Naive B cell (primary cell): ENCODE measurements at regions not wholly inside any gene's neighbourhood (a gene's known extent, or its start where the extent isn't known, plus 50 kb on each side); places are given as distances from the start of the nearest gene placed in this dataset.
"Not testable (repeated sequence)": the region's sequence is repeated elsewhere in the genome, so short reads cannot be mapped to it uniquely, and the experiment has no call there.

Source experiments
- ATAC-seq, 2 donors: fragments of 150-1000 bp; cut with Tn5 transposase; 2 replicates each; pipeline ENCODE4 v1.10.0; 2021; ENCODE audit warnings: low read depth in 2 of 2, mild to moderate bottlenecking in 2 of 2, moderate library complexity in 2 of 2
- DNase-seq: peaks from one replicate; pipeline ENCODE4 v3.0.0; 2022
- H3K27ac Mint-ChIP-seq, 6 donors: one replicate each; pipeline ENCODE4 v1.8.0; 2020 to 2022; ENCODE audit warnings: mild to moderate bottlenecking in 6 of 6, mixed read lengths in 6 of 6, moderate library complexity in 5 of 6, inconsistent platforms in 2 of 6
- H3K27me3 Mint-ChIP-seq, 3 donors: one replicate each; pipeline ENCODE4 v1.8.0; 2021 to 2022; ENCODE audit warnings: mixed read lengths in 3 of 3, mild to moderate bottlenecking in 1 of 3
- H3K36me3 Mint-ChIP-seq, 2 donors: one replicate each; pipeline ENCODE4 v1.8.0; 2020 to 2022; ENCODE audit warnings: mixed read lengths in 2 of 2, inconsistent platforms in 1 of 2, mild to moderate bottlenecking in 1 of 2
- H3K4me1 Mint-ChIP-seq, 3 donors: one replicate each; pipeline ENCODE4 v1.8.0; 2020 to 2022; ENCODE audit warnings: mixed read lengths in 3 of 3, inconsistent platforms in 1 of 3, mild to moderate bottlenecking in 1 of 3, moderate library complexity in 1 of 3
- H3K4me3 Mint-ChIP-seq, 8 donors: one replicate each; pipeline ENCODE4 v1.8.0; 2020 to 2022; ENCODE audit warnings: mild to moderate bottlenecking in 8 of 8, mixed read lengths in 8 of 8, moderate library complexity in 8 of 8, inconsistent platforms in 2 of 8
- H3K9me3 Mint-ChIP-seq, 7 donors: one replicate each; pipeline ENCODE4 v1.8.0; 2020 to 2022; ENCODE audit warnings: mixed read lengths in 7 of 7, mild to moderate bottlenecking in 5 of 7, inconsistent platforms in 2 of 7, moderate library complexity in 1 of 7

- Mint-ChIP-seq H3K27ac (no peak overlapping the region), H3K4me3 (no peak overlapping the region), H3K36me3 (no peaks in the 10 kb centered on the region), H3K27me3 (no peaks in the 10 kb centered on the region), H3K9me3 (peaks cover 0 to 7% (median 4%) of the 10 kb centered on the region in 7 donors), H3K4me1 (no peaks in the 10 kb centered on the region)
- no peak for DNase-seq
- no peak for ATAC-seq
These were observed 685.6 kb downstream of the EFNA5 start for GRCh38 chr5:106985174-106985573.

GRCh38 chr5:106979178-106979577, 691.6 kb downstream of the EFNA5 start:
- not testable (repeated sequence) for ATAC-seq, H3K4me3 Mint-ChIP-seq, H3K4me1 Mint-ChIP-seq, H3K27me3 Mint-ChIP-seq, H3K36me3 Mint-ChIP-seq, DNase-seq, H3K27ac Mint-ChIP-seq
- H3K9me3 Mint-ChIP-seq = peaks cover 0 to 10% (median 4%) of the 10 kb centered on the region in 7 donors

DNA sequence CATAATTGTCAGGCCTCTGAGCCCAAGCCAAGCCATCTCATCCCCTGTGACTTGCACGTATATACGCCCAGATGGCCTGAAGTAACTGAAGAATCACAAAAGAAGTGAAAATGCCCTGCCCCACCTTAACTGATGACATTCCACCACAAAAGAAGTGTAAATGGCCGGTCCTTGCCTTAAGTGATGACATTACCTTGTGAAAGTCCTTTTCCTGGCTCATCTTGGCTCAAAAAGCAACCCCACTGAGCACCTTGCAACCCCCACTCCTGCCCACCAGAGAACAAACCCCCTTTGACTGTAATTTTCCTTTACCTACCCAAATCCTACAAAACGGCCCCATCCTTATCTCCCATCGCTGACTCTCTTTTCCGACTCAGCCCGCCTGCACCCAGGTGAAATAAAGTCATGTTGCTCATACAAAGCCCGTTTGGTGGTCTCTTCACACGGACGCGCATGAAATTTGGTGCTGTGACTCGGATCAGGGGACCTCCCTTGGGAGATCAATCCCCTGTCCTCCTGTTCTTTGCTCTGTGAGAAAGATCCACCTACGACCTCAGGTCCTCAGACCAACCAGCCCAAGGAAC, 692.1 kb downstream of the EFNA5 start:
- Mint-ChIP-seq H3K9me3 (peaks cover 0 to 10% (median 2%) of the 10 kb centered on the region in 7 donors), H3K4me3 (peak overlapping the region in 1 of 8 donors; percentile 54)
- ATAC-seq, DNase-seq, H3K4me1 Mint-ChIP-seq, H3K27me3 Mint-ChIP-seq, H3K27ac Mint-ChIP-seq, H3K36me3 Mint-ChIP-seq: not testable (repeated sequence)

- Mint-ChIP-seq H3K27ac (no peak overlapping the region), H3K36me3 (no peaks in the 10 kb centered on the region), H3K9me3 (peaks cover 0 to 7% (median 2%) of the 10 kb centered on the region in 7 donors), H3K4me1 (no peaks in the 10 kb centered on the region), H3K27me3 (no peaks in the 10 kb centered on the region), H3K4me3 (no peak overlapping the region)
- ATAC-seq (no peak), DNase-seq (no peak)
These were observed 694.4 kb downstream of the EFNA5 start for GRCh38 chr5:106976363-106976762.

DNA sequence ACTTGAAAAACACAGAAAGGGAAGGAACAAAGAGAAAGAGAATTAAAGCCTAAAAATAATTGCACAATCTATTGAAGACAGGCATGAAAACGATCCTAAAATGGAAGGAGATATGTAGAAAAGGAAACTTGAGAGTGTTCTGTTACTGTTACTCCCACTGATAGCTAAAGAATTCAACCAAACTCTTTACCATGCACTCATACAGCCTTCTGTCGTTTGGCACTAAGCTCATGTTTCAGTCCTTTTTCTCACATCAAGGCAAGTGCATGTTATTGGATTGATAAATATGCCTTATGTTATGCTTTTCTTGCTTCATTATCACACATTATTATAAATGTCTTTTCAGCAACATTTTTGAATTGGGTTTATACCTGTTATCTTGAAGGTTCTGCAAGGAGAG, 696.5 kb downstream of the EFNA5 start:
- DNase-seq = no peak
- Mint-ChIP-seq H3K27ac (no peak overlapping the region), H3K27me3 (no peaks in the 10 kb centered on the region)

GRCh38 chr5:106966686-106967315, 703.9 kb downstream of the EFNA5 start:
- no peak overlapping the region for H3K27ac Mint-ChIP-seq
- H3K9me3 Mint-ChIP-seq = peaks cover 0 to 10% (median 5%) of the 10 kb centered on the region in 7 donors
- H3K4me3 Mint-ChIP-seq = no peak overlapping the region
- H3K27me3 Mint-ChIP-seq = no peaks in the 10 kb centered on the region
- ATAC-seq (no peak), DNase-seq (no peak)
- H3K4me1 Mint-ChIP-seq = no peaks in the 10 kb centered on the region
- no peaks in the 10 kb centered on the region for H3K36me3 Mint-ChIP-seq

More for the DNA sequence above, 696.5 kb downstream of the EFNA5 start:
- Mint-ChIP-seq H3K4me1 (no peaks in the 10 kb centered on the region), H3K36me3 (no peaks in the 10 kb centered on the region), H3K9me3 (no peaks in the 10 kb centered on the region), H3K4me3 (no peak overlapping the region)
- no peak for ATAC-seq

- H3K4me3 Mint-ChIP-seq = no peak overlapping the region
- peaks cover 0 to 10% (median 5%) of the 10 kb centered on the region in 7 donors for H3K9me3 Mint-ChIP-seq
- no peaks in the 10 kb centered on the region for H3K27me3 Mint-ChIP-seq
- no peak for DNase-seq
- ATAC-seq = no peak
- H3K4me1 Mint-ChIP-seq = no peaks in the 10 kb centered on the region
- no peaks in the 10 kb centered on the region for H3K36me3 Mint-ChIP-seq
- H3K27ac Mint-ChIP-seq = no peak overlapping the region
These were observed 706.6 kb downstream of the EFNA5 start for GRCh38 chr5:106964132-106964531.

- H3K27me3 Mint-ChIP-seq = no peaks in the 10 kb centered on the region
- no peak overlapping the region for H3K27ac Mint-ChIP-seq
- DNase-seq (no peak), ATAC-seq (no peak)
- H3K4me1 Mint-ChIP-seq = no peaks in the 10 kb centered on the region
- no peaks in the 10 kb centered on the region for H3K36me3 Mint-ChIP-seq
- no peak overlapping the region for H3K4me3 Mint-ChIP-seq
- peaks cover 0 to 10% (median 5%) of the 10 kb centered on the region in 7 donors for H3K9me3 Mint-ChIP-seq
These were observed 707.1 kb downstream of the EFNA5 start for GRCh38 chr5:106963630-106964029.

GRCh38 chr5:106962464-106963230, 708.1 kb downstream of the EFNA5 start:
- Mint-ChIP-seq H3K27me3 (no peaks in the 10 kb centered on the region), H3K9me3 (peaks cover 0 to 10% (median 4%) of the 10 kb centered on the region in 7 donors), H3K4me3 (no peak overlapping the region), H3K27ac (no peak overlapping the region), H3K36me3 (no peaks in the 10 kb centered on the region), H3K4me1 (no peaks in the 10 kb centered on the region)
- ATAC-seq = no peak
- no peak for DNase-seq

GRCh38 chr5:106959387-106959786, 711.4 kb downstream of the EFNA5 start:
- no peak for DNase-seq
- no peak overlapping the region for H3K4me3 Mint-ChIP-seq
- H3K27me3 Mint-ChIP-seq = no peaks in the 10 kb centered on the region
- no peaks in the 10 kb centered on the region for H3K36me3 Mint-ChIP-seq
- peaks cover 0 to 10% (median 2%) of the 10 kb centered on the region in 7 donors for H3K9me3 Mint-ChIP-seq
- H3K27ac Mint-ChIP-seq = no peak overlapping the region
- no peak for ATAC-seq
- no peaks in the 10 kb centered on the region for H3K4me1 Mint-ChIP-seq

GRCh38 chr5:106957336-106957735, 713.4 kb downstream of the EFNA5 start:
- DNase-seq (no peak), ATAC-seq (no peak)
- Mint-ChIP-seq H3K4me1 (no peaks in the 10 kb centered on the region), H3K9me3 (peaks cover 0 to 6% (median 0%) of the 10 kb centered on the region in 7 donors), H3K27ac (no peak overlapping the region), H3K36me3 (no peaks in the 10 kb centered on the region), H3K27me3 (no peaks in the 10 kb centered on the region), H3K4me3 (no peak overlapping the region)

GRCh38 chr5:106956886-106957285, 713.9 kb downstream of the EFNA5 start:
- DNase-seq (no peak), ATAC-seq (no peak)
- H3K4me3 Mint-ChIP-seq = no peak overlapping the region
- no peaks in the 10 kb centered on the region for H3K27me3 Mint-ChIP-seq
- no peaks in the 10 kb centered on the region for H3K4me1 Mint-ChIP-seq
- no peak overlapping the region for H3K27ac Mint-ChIP-seq
- peaks cover 0 to 5% (median 0%) of the 10 kb centered on the region in 7 donors for H3K9me3 Mint-ChIP-seq
- H3K36me3 Mint-ChIP-seq = no peaks in the 10 kb centered on the region

- H3K27ac Mint-ChIP-seq = no peak overlapping the region
- H3K36me3 Mint-ChIP-seq = no peaks in the 10 kb centered on the region
- DNase-seq (no peak), ATAC-seq (no peak)
- H3K4me1 Mint-ChIP-seq = no peaks in the 10 kb centered on the region
- H3K4me3 Mint-ChIP-seq = no peak overlapping the region
- H3K9me3 Mint-ChIP-seq = peaks cover 0 to 5% (median 0%) of the 10 kb centered on the region in 7 donors
- no peaks in the 10 kb centered on the region for H3K27me3 Mint-ChIP-seq
These were observed 714.5 kb downstream of the EFNA5 start for GRCh38 chr5:106956187-106956586.

- H3K27ac Mint-ChIP-seq = no peak overlapping the region
- no peak for ATAC-seq
These were observed 729.8 kb downstream of the EFNA5 start for GRCh38 chr5:106940986-106941385.

More at GRCh38 chr5:106940986-106941385, 729.8 kb downstream of the EFNA5 start:
- no peak for DNase-seq
- Mint-ChIP-seq H3K4me3 (no peak overlapping the region), H3K4me1 (no peaks in the 10 kb centered on the region), H3K36me3 (no peaks in the 10 kb centered on the region), H3K9me3 (peaks cover 0 to 9% (median 4%) of the 10 kb centered on the region in 7 donors), H3K27me3 (no peaks in the 10 kb centered on the region)
